ENCODE measurements at regions not wholly inside any gene's neighbourhood (a gene's known extent, or its start where the extent isn't known, plus 50 kb on each side); places are given as distances from the start of the nearest gene placed in this dataset.

DNA sequence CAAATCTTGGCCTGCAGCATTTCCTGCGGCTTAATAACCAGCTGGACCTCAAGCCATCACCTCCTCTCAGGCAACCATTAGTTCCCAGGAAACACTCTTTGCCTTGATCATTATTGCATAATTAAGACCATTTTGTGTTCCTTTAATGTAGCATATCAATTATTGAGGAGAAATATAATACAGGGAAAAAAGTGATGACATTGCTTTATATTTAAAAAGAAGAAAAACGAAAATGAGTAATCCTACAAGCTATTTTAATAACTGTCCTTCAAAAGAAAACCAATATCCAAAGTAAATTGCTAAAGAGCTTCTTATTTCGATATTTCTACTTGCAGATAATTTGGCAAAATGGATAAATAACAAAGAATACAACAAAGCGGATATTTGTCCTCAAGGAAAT, 1084.7 kb downstream of the EFNB2 start:
- ATAC-seq (no peak), DNase-seq (no peak)
- Histone ChIP-seq H4K20me1 (ENCODE audit: low read length) (no peaks in the 10 kb centered on the region), H3K9me2 (replicated peaks; ENCODE audit: low read length) (no peaks in the 10 kb centered on the region), H3K9ac (ENCODE audit: low read length) (no peak overlapping the region), H3K9me3 (ENCODE audit: low read length) (no peaks in the 10 kb centered on the region), H3K4me2 (ENCODE audit: low read length) (no peak overlapping the region), H2AFZ (ENCODE audit: low read length) (no peak overlapping the region), H3K36me3 (ENCODE audit: low read depth, low read length) (no peaks in the 10 kb centered on the region), H3K27me3 (ENCODE audit: low read length) (no peaks in the 10 kb centered on the region), H3K79me2 (ENCODE audit: low read length) (no peaks in the 10 kb centered on the region), H3F3A (ENCODE audit: low read length, unreplicated experiment) (no peaks in the 10 kb centered on the region), H3K4me1 (ENCODE audit: insufficient read depth, low read length) (peaks cover 5% of the 10 kb centered on the region; the same call in 1 of the 2 replicates), H3K27ac (ENCODE audit: low read length) (no peak overlapping the region), H3K4me3 (ENCODE audit: low read length) (no peak overlapping the region)
- intact Hi-C loops (cut with micrococcal nuclease), result no loop called here
- CTCF ChIA-PET, result no interaction called here
- BruUV-seq (replicated peaks), result no TSS peak
- TF ChIP-seq EZH2 (IDR thresholded peaks at IDR 0.05; ENCODE audit: low read length, unreplicated experiment) (no peak), EZH2phosphoT487 (IDR thresholded peaks at IDR 0.05; ENCODE audit: borderline replicate concordance, low read length) (no peak)
- TF ChIP-seq, protein P1, sequence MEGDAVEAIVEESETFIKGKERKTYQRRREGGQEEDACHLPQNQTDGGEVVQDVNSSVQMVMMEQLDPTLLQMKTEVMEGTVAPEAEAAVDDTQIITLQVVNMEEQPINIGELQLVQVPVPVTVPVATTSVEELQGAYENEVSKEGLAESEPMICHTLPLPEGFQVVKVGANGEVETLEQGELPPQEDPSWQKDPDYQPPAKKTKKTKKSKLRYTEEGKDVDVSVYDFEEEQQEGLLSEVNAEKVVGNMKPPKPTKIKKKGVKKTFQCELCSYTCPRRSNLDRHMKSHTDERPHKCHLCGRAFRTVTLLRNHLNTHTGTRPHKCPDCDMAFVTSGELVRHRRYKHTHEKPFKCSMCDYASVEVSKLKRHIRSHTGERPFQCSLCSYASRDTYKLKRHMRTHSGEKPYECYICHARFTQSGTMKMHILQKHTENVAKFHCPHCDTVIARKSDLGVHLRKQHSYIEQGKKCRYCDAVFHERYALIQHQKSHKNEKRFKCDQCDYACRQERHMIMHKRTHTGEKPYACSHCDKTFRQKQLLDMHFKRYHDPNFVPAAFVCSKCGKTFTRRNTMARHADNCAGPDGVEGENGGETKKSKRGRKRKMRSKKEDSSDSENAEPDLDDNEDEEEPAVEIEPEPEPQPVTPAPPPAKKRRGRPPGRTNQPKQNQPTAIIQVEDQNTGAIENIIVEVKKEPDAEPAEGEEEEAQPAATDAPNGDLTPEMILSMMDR (conservative IDR thresholded peaks at IDR 0.05; ENCODE audit: low read depth, low read length), result no peak
- POLR2A ChIA-PET (ENCODE audit: unreplicated experiment), result no interaction called here

DNA sequence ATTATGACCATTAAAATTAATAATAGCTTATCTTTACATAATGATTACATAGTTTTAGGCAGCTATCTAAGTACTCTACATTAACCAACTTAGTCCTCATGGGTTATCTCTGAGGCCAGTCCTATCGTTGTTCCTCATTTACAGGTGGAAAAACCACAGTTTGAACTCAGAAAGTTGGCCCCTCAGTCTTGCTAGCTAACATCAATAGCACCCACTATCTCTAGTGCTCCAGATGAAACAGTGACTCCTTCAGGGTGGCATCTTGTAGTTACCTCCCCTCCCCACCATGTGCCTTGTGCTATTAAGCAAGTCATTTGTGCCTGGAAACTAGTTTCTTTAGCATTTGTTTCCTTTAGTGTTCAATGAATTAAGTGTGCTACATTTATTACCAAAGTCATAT, 1086.7 kb downstream of the EFNB2 start:
- Histone ChIP-seq H3K79me2 (ENCODE audit: low read length) (no peaks in the 10 kb centered on the region), H3K4me1 (ENCODE audit: insufficient read depth, low read length) (peaks cover 5% of the 10 kb centered on the region; the same call in 1 of the 2 replicates), H3K27ac (ENCODE audit: low read length) (no peak overlapping the region), H3K4me3 (ENCODE audit: low read length) (no peak overlapping the region), H3K36me3 (ENCODE audit: low read depth, low read length) (no peaks in the 10 kb centered on the region), H4K20me1 (ENCODE audit: low read length) (no peaks in the 10 kb centered on the region), H3K9me2 (replicated peaks; ENCODE audit: low read length) (no peaks in the 10 kb centered on the region), H3K9me3 (ENCODE audit: low read length) (no peaks in the 10 kb centered on the region), H3K9ac (ENCODE audit: low read length) (no peak overlapping the region), H3K27me3 (ENCODE audit: low read length) (no peaks in the 10 kb centered on the region), H3F3A (ENCODE audit: low read length, unreplicated experiment) (no peaks in the 10 kb centered on the region), H3K4me2 (ENCODE audit: low read length) (no peak overlapping the region), H2AFZ (ENCODE audit: low read length) (no peak overlapping the region)
- intact Hi-C loops (cut with micrococcal nuclease), result no loop called here
- no peak for TF ChIP-seq EZH2 (IDR thresholded peaks at IDR 0.05; ENCODE audit: low read length, unreplicated experiment)
- TF ChIP-seq, protein P1 (conservative IDR thresholded peaks at IDR 0.05; ENCODE audit: low read depth, low read length), result no peak
- no peak for TF ChIP-seq EZH2phosphoT487 (IDR thresholded peaks at IDR 0.05; ENCODE audit: borderline replicate concordance, low read length)
- ChIA-PET CTCF (no interaction called here), POLR2A (ENCODE audit: unreplicated experiment) (no interaction called here)
- no peak for ATAC-seq
- BruUV-seq (replicated peaks), result no TSS peak
- DNase-seq, result no peak

DNA sequence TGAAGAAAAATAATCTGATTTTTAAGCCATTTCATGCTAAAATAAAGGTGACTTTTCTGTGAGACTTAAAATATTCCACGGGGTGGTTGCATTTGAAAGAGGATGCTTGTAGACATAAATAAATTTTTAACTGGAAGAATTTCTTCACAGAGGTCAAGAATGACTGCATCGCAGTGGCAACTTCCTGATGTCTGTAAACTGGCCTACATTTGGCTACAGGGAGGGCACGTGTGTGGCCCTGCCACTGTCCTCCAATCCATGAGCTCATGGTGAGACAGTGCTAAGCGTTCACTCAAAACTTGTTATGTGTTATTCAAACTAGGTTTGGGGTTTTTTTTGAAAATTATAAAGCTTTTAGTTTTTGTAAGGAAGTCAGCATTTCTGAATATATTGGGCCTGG, 1089.3 kb downstream of the EFNB2 start:
- no peak for DNase-seq
- no peaks in the 10 kb centered on the region for H3K27me3 ChIP-seq (ENCODE audit: low read length)
- POLR2A ChIA-PET (ENCODE audit: unreplicated experiment), result interaction anchor here (0.7 kb wide), 1 partner anchor 381 kb away, joined by 3 read pairs; no protein-coding TSS in a partner anchor

More for the DNA sequence above, 1089.3 kb downstream of the EFNB2 start:
- no peak overlapping the region for H3K4me2 ChIP-seq (ENCODE audit: low read length)
- H4K20me1 ChIP-seq (ENCODE audit: low read length), result no peaks in the 10 kb centered on the region
- no peak overlapping the region for H3K27ac ChIP-seq (ENCODE audit: low read length)
- intact Hi-C loops (cut with micrococcal nuclease), result no loop called here
- no TSS peak for BruUV-seq (replicated peaks)
- no peak overlapping the region for H3K9ac ChIP-seq (ENCODE audit: low read length)
- H3K36me3 ChIP-seq (ENCODE audit: low read depth, low read length), result no peaks in the 10 kb centered on the region
- H2AFZ ChIP-seq (ENCODE audit: low read length), result no peak overlapping the region
- CTCF ChIA-PET, result no interaction called here
- ATAC-seq, result no peak
- TF ChIP-seq EZH2phosphoT487 (IDR thresholded peaks at IDR 0.05; ENCODE audit: borderline replicate concordance, low read length) (no peak), EZH2 (IDR thresholded peaks at IDR 0.05; ENCODE audit: low read length, unreplicated experiment) (no peak)
- TF ChIP-seq, protein P1 (conservative IDR thresholded peaks at IDR 0.05; ENCODE audit: low read depth, low read length), result no peak
- no peak overlapping the region for H3K4me3 ChIP-seq (ENCODE audit: low read length)
- no peaks in the 10 kb centered on the region for H3K9me2 ChIP-seq (replicated peaks; ENCODE audit: low read length)
- H3K4me1 ChIP-seq (ENCODE audit: insufficient read depth, low read length), result peaks cover 21% of the 10 kb centered on the region
- H3K79me2 ChIP-seq (ENCODE audit: low read length), result no peaks in the 10 kb centered on the region
- no peaks in the 10 kb centered on the region for H3K9me3 ChIP-seq (ENCODE audit: low read length)
- no peaks in the 10 kb centered on the region for H3F3A ChIP-seq (ENCODE audit: low read length, unreplicated experiment)
